Right lobe of liver (tissue), 4 donors: ENCODE measurements at regions not wholly inside any gene's neighbourhood (a gene's known extent, or its start where the extent isn't known, plus 50 kb on each side); places are given as distances from the start of the nearest gene placed in this dataset.

Experiments used
- POLR2A ChIP-seq: fragments of 450-650 bp; IDR thresholded peaks from one replicate; pipeline ENCODE4 v1.6.1; 2017; ENCODE audit warnings: antibody characterized with exemption, mild to moderate bottlenecking
- TF ChIP-seq, protein P1 (sequence below), 4 donors: fragments of 200-600 bp in 3 of 4; fragments of 450-650 bp in 1 of 4; IDR thresholded peaks; one replicate each; pipeline versions ENCODE4 v1.5.1 to v1.8.0; 2016 to 2022; ENCODE audit warnings: antibody characterized with exemption in 4 of 4, mild to moderate bottlenecking in 2 of 4
- donor health status: DM: no; HTN: no; CAD: no.
- donor health status: DM: no; HTN: no; CAD: no.
- donor health status: DM: no; HTN: yes; CAD: no.

DNA sequence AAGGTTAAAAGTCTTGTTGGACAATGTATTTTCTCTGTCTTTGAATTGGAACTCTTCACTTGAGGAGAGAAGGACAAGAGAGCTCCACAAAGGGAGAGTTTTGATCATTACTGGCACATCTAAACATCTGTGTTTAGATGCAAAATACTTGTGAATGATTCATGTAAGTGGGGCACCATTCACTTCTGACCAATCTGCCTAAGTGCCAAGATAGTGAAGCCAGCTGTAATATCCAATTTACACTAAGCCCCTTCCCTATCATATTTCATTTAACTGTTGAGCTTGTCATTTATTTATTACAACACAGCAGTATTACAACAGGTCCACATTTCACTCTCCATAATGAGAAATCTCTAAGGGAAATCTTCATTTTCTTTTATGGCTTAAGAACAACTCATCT, 832.3 kb upstream of the GOT2 start:
- TF ChIP-seq, protein P1, sequence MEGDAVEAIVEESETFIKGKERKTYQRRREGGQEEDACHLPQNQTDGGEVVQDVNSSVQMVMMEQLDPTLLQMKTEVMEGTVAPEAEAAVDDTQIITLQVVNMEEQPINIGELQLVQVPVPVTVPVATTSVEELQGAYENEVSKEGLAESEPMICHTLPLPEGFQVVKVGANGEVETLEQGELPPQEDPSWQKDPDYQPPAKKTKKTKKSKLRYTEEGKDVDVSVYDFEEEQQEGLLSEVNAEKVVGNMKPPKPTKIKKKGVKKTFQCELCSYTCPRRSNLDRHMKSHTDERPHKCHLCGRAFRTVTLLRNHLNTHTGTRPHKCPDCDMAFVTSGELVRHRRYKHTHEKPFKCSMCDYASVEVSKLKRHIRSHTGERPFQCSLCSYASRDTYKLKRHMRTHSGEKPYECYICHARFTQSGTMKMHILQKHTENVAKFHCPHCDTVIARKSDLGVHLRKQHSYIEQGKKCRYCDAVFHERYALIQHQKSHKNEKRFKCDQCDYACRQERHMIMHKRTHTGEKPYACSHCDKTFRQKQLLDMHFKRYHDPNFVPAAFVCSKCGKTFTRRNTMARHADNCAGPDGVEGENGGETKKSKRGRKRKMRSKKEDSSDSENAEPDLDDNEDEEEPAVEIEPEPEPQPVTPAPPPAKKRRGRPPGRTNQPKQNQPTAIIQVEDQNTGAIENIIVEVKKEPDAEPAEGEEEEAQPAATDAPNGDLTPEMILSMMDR (IDR thresholded peaks at IDR 0.05): no peak
- no peak for TF ChIP-seq POLR2A
